SK-N-SH (cell line): ENCODE measurements at regions not wholly inside any gene's neighbourhood (a gene's known extent, or its start where the extent isn't known, plus 50 kb on each side); places are given as distances from the start of the nearest gene placed in this dataset.

Source experiments
- CTCF ChIA-PET: fragments of 300-600, 350-600 bp; formaldehyde crosslinking; extraction: SDS; loops from one replicate; lab custom pipeline; 2021; lab: Yijun Ruan, JAX
- POLR2A ChIA-PET: fragments of 350-600 bp; sonication (Branson Sonifier 250); formaldehyde crosslinking; extraction: SDS; loops from one replicate; lab custom pipeline; 2020; ENCODE audit warnings: antibody characterized with exemption, inconsistent platforms; lab: Yijun Ruan, JAX
- DNase-seq: peaks from one replicate; pipeline ENCODE4 v3.0.0; 2012
- H2AFZ ChIP-seq: fragments of 200-600 bp; sonication (generic); 2 replicates; pipeline ENCODE4 v1.8.1; 2016; ENCODE audit warnings: antibody characterized with exemption, mild to moderate bottlenecking, low read depth
- H3F3A ChIP-seq: fragments of 200-600 bp; sonication (generic); replicated peaks from 2 replicates; pipeline ENCODE3; 2016; ENCODE audit warnings: antibody characterized with exemption, mild to moderate bottlenecking; ENCODE audit not compliant: insufficient read depth
- H3K27ac ChIP-seq, 2 experiments: fragments of 200-500 bp in 1 of 2; fragments of 200-600 bp in 1 of 2; sonication (Bioruptor generic) in 1 of 2; sonication (generic), shearing (Covaris generic) in 1 of 2; 2 replicates each; pipeline versions ENCODE4 v1.5.1 to v1.6.1; 2014 to 2016; ENCODE audit warnings: low read depth in 2 of 2, inconsistent platforms in 1 of 2, low read length in 1 of 2, mild to moderate bottlenecking in 1 of 2, mixed read lengths in 1 of 2
- H3K27me3 ChIP-seq: fragments of 200-600 bp; sonication (generic), shearing (Covaris generic); 2 replicates; pipeline ENCODE4 v1.6.1; 2016; ENCODE audit warnings: mixed run types; ENCODE audit not compliant: insufficient read depth
- H3K36me3 ChIP-seq, 2 experiments: fragments of 200-500 bp in 1 of 2; fragments of 200-600 bp in 1 of 2; sonication (Bioruptor generic) in 1 of 2; sonication (generic) in 1 of 2; replicated peaks in 1 of 2; 2 replicates each; pipeline versions ENCODE3 to v1.5.1; 2014 to 2016; ENCODE audit warnings: low read length in 1 of 2, mild to moderate bottlenecking in 1 of 2; ENCODE audit not compliant: insufficient read depth in 2 of 2, control insufficient read depth in 1 of 2
- H3K4me1 ChIP-seq, 2 experiments: fragments of 200-500 bp in 1 of 2; fragments of 200-600 bp in 1 of 2; sonication (Bioruptor generic) in 1 of 2; sonication (generic), shearing (Covaris generic) in 1 of 2; 2 replicates each; pipeline versions ENCODE4 v1.5.1 to v1.6.1; 2014 to 2016; ENCODE audit warnings: low read depth in 1 of 2, low read length in 1 of 2, mixed run types in 1 of 2; ENCODE audit not compliant: insufficient read depth in 2 of 2, control insufficient read depth in 1 of 2
- H3K4me2 ChIP-seq: fragments of 200-600 bp; sonication (generic), shearing (Covaris generic); 2 replicates; pipeline ENCODE4 v1.6.1; 2017; ENCODE audit warnings: mixed run types
- H3K4me3 ChIP-seq, 2 experiments: fragments of 200-500 bp in 1 of 2; fragments of 200-600 bp in 1 of 2; sonication (Bioruptor generic) in 1 of 2; sonication (generic), shearing (Covaris generic) in 1 of 2; 2 replicates each; pipeline versions ENCODE4 v1.5.1 to v1.8.1; 2014 to 2016; ENCODE audit warnings: low read depth in 2 of 2, inconsistent platforms in 1 of 2, low read length in 1 of 2, mild to moderate bottlenecking in 1 of 2, mixed read lengths in 1 of 2, moderate library complexity in 1 of 2
- H3K79me2 ChIP-seq: fragments of 200-600 bp; sonication (generic); 2 replicates; pipeline ENCODE4 v1.8.1; 2017; ENCODE audit warnings: mild to moderate bottlenecking; ENCODE audit not compliant: insufficient read depth
- H3K9ac ChIP-seq: fragments of 200-600 bp; sonication (generic); 2 replicates; pipeline ENCODE4 v1.6.1; 2017; ENCODE audit warnings: mixed run types
- H3K9me2 ChIP-seq: fragments of 200-600 bp; sonication (generic); 2 replicates; pipeline ENCODE4 v1.6.1; 2017; ENCODE audit warnings: mixed run types
- H3K9me3 ChIP-seq: fragments of 200-600 bp; sonication (generic); 2 replicates; pipeline ENCODE4 v1.6.1; 2017; ENCODE audit warnings: mixed run types, mild to moderate bottlenecking, moderate library complexity
- H4K20me1 ChIP-seq: fragments of 200-600 bp; sonication (generic); 2 replicates; pipeline ENCODE4 v1.6.1; 2017; ENCODE audit warnings: mild to moderate bottlenecking, mixed run types; ENCODE audit not compliant: insufficient read depth
- CHD2 ChIP-seq: fragments of 150-350 bp; IDR thresholded peaks from 2 replicates; pipeline ENCODE4 v1.6.1; 2018; ENCODE audit warnings: low read length; ENCODE audit not compliant: partially characterized antibody
- JUND ChIP-seq: IDR thresholded peaks from 2 replicates; pipeline ENCODE4 v1.4.0; 2012
- POLR2AphosphoS5 ChIP-seq: IDR thresholded peaks from 2 replicates; pipeline ENCODE4 v1.6.1; 2012; ENCODE audit warnings: low read depth, low read length
- RXRA ChIP-seq: IDR thresholded peaks from 2 replicates; pipeline ENCODE4 v1.4.0; 2012; ENCODE audit warnings: low read depth, mild to moderate bottlenecking, borderline replicate concordance
- TCF12 ChIP-seq: IDR thresholded peaks from 2 replicates; pipeline ENCODE4 v1.4.0; 2012
- TEAD4 ChIP-seq: IDR thresholded peaks from 2 replicates; pipeline ENCODE4 v1.4.0; 2012; ENCODE audit warnings: mild to moderate bottlenecking, borderline replicate concordance; ENCODE audit not compliant: insufficient read depth
- WGBS: methylation state at CpG from one replicate; pipeline ENCODE4 v1.1.6; 2017; ENCODE audit warnings: low lambda C conversion rate; 5-methylcytosine and 5-hydroxymethylcytosine counted together
- TF ChIP-seq, protein P1 (sequence below): fragments of 150-350 bp; IDR thresholded peaks from 2 replicates; pipeline ENCODE4 v1.6.1; 2016; ENCODE audit warnings: mild to moderate bottlenecking, low read depth, low read length
- TF ChIP-seq, protein P2 (sequence below): fragments of 200-600 bp; sonication (generic); IDR thresholded peaks from 2 replicates; pipeline ENCODE4 v1.6.1; 2017; ENCODE audit warnings: antibody characterized with exemption, mild to moderate bottlenecking, moderate library complexity

GRCh38 chr6:134637847-134638437 is 312.0 kb downstream of the ALDH8A1 start:
- Histone ChIP-seq H3K27ac (no peak overlapping the region), H3K79me2 (no peaks in the 10 kb centered on the region), H3F3A (no peaks in the 10 kb centered on the region), H3K4me2 (no peak overlapping the region), H3K27me3 (no peaks in the 10 kb centered on the region), H4K20me1 (no peaks in the 10 kb centered on the region), H3K4me3 (no peak overlapping the region), H3K36me3 (no peaks in the 10 kb centered on the region), H3K4me1 (peaks cover 0 to 3% of the 10 kb centered on the region in 2 experiments; a peak in 2 of 4 replicates), H2AFZ (no peak overlapping the region), H3K9ac (no peak overlapping the region), H3K9me3 (no peaks in the 10 kb centered on the region), H3K9me2 (no peaks in the 10 kb centered on the region)
- CTCF ChIA-PET, result interaction anchor here (0.6 to 1.5 kb wide), 6 partner anchors 11 to 464 kb away, joined by 3 to 5 read pairs (median 5); no protein-coding TSS in a partner anchor
- POLR2A ChIA-PET, result no interaction called here
- 79% methylated on average over 1 of the region's 1 CpG for WGBS
- no peak for DNase-seq
- TF ChIP-seq POLR2AphosphoS5 (no peak), RXRA (no peak), TEAD4 (no peak), CHD2 (no peak), TCF12 (no peak), JUND (no peak)
- TF ChIP-seq, protein P1, sequence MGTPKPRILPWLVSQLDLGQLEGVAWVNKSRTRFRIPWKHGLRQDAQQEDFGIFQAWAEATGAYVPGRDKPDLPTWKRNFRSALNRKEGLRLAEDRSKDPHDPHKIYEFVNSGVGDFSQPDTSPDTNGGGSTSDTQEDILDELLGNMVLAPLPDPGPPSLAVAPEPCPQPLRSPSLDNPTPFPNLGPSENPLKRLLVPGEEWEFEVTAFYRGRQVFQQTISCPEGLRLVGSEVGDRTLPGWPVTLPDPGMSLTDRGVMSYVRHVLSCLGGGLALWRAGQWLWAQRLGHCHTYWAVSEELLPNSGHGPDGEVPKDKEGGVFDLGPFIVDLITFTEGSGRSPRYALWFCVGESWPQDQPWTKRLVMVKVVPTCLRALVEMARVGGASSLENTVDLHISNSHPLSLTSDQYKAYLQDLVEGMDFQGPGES, result no peak

GRCh38 chr6:134637282-134637681 is 312.6 kb downstream of the ALDH8A1 start:
- H3K4me1 ChIP-seq, result peaks cover 0 to 3% of the 10 kb centered on the region in 2 experiments; a peak in 2 of 4 replicates
- no peak overlapping the region for H3K4me3 ChIP-seq
- TF ChIP-seq JUND (no peak), TEAD4 (no peak)
- TF ChIP-seq, protein P2, sequence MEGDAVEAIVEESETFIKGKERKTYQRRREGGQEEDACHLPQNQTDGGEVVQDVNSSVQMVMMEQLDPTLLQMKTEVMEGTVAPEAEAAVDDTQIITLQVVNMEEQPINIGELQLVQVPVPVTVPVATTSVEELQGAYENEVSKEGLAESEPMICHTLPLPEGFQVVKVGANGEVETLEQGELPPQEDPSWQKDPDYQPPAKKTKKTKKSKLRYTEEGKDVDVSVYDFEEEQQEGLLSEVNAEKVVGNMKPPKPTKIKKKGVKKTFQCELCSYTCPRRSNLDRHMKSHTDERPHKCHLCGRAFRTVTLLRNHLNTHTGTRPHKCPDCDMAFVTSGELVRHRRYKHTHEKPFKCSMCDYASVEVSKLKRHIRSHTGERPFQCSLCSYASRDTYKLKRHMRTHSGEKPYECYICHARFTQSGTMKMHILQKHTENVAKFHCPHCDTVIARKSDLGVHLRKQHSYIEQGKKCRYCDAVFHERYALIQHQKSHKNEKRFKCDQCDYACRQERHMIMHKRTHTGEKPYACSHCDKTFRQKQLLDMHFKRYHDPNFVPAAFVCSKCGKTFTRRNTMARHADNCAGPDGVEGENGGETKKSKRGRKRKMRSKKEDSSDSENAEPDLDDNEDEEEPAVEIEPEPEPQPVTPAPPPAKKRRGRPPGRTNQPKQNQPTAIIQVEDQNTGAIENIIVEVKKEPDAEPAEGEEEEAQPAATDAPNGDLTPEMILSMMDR, result no peak
- ChIA-PET CTCF (interaction anchor here (0.6 to 1.4 kb wide), 2 partner anchors 186 to 443 kb away, joined by 3 to 5 read pairs; no protein-coding TSS in a partner anchor), POLR2A (no interaction called here)
- no peaks in the 10 kb centered on the region for H3K27me3 ChIP-seq
- no peak overlapping the region for H3K27ac ChIP-seq
- H3K36me3 ChIP-seq, result no peaks in the 10 kb centered on the region
- no peaks in the 10 kb centered on the region for H3F3A ChIP-seq
- WGBS, result 95% methylated on average over 5 of the region's 5 CpGs
- no peaks in the 10 kb centered on the region for H3K79me2 ChIP-seq
- H3K9ac ChIP-seq, result no peak overlapping the region
- no peaks in the 10 kb centered on the region for H3K9me2 ChIP-seq
- H3K4me2 ChIP-seq, result no peak overlapping the region
- no peaks in the 10 kb centered on the region for H4K20me1 ChIP-seq
- DNase-seq, result no peak
- no peak overlapping the region for H2AFZ ChIP-seq
- H3K9me3 ChIP-seq, result no peaks in the 10 kb centered on the region
